ENCODE measurements at regions not wholly inside any gene's neighbourhood (a gene's known extent, or its start where the extent isn't known, plus 50 kb on each side); places are given as distances from the start of the nearest gene placed in this dataset.
A peak's percentile ranks its signal among the peaks of the same experiment; 100 is the strongest.
"Not testable (repeated sequence)": the region's sequence is repeated elsewhere in the genome, so short reads cannot be mapped to it uniquely, and the experiment has no call there.

GRCh38 chr4:173647902-173648301, 117.9 kb upstream of the HAND2 start:
- Histone ChIP-seq H3K27ac (ENCODE audit: low read length) (no peak overlapping the region), H3K4me1 (ENCODE audit: insufficient read depth, low read length) (no peaks in the 10 kb centered on the region), H3K9me3 (ENCODE audit: insufficient read depth, low read depth, low read length) (no peaks in the 10 kb centered on the region)

GRCh38 chr4:173642509-173642908, 112.5 kb upstream of the HAND2 start:
- Histone ChIP-seq H3K9ac (ENCODE audit: low read depth, low read length) (no peak overlapping the region), H3K4me3 (ENCODE audit: low read length) (no peak overlapping the region), H3K27me3 (ENCODE audit: insufficient read depth, low read length) (no peaks in the 10 kb centered on the region), H3K27ac (ENCODE audit: low read length) (no peak overlapping the region), H3K4me1 (ENCODE audit: insufficient read depth, low read length) (no peaks in the 10 kb centered on the region), H3K9me3 (ENCODE audit: insufficient read depth, low read depth, low read length) (no peaks in the 10 kb centered on the region), H3K36me3 (ENCODE audit: insufficient read depth, low read depth, low read length) (no peaks in the 10 kb centered on the region)

More at GRCh38 chr4:173647902-173648301, 117.9 kb upstream of the HAND2 start:
- H3K27me3 ChIP-seq (ENCODE audit: insufficient read depth, low read length) = no peaks in the 10 kb centered on the region
- no peak overlapping the region for H3K4me3 ChIP-seq (ENCODE audit: low read length)
- H3K9ac ChIP-seq (ENCODE audit: low read depth, low read length) = no peak overlapping the region
- H3K36me3 ChIP-seq (ENCODE audit: insufficient read depth, low read depth, low read length) = no peaks in the 10 kb centered on the region

- no peak overlapping the region for H3K4me3 ChIP-seq (ENCODE audit: low read length)
Observed at GRCh38 chr4:173635395-173635794, 105.4 kb upstream of the HAND2 start.

GRCh38 chr4:173626277-173626676, 96.2 kb upstream of the HAND2 start:
- Histone ChIP-seq H3K27ac (ENCODE audit: low read length) (no peak overlapping the region), H3K4me1 (ENCODE audit: insufficient read depth, low read length) (no peaks in the 10 kb centered on the region), H3K4me3 (ENCODE audit: low read length) (no peak overlapping the region), H3K36me3 (ENCODE audit: insufficient read depth, low read depth, low read length) (no peaks in the 10 kb centered on the region), H3K27me3 (ENCODE audit: insufficient read depth, low read length) (no peaks in the 10 kb centered on the region), H3K9ac (ENCODE audit: low read depth, low read length) (no peak overlapping the region), H3K9me3 (ENCODE audit: insufficient read depth, low read depth, low read length) (peaks cover 13% of the 10 kb centered on the region; the same call in 1 of the 2 replicates)

More at GRCh38 chr4:173635395-173635794, 105.4 kb upstream of the HAND2 start:
- H3K9me3 ChIP-seq (ENCODE audit: insufficient read depth, low read depth, low read length) = peaks cover 27% of the 10 kb centered on the region; the same call in 1 of the 2 replicates
- no peak overlapping the region for H3K9ac ChIP-seq (ENCODE audit: low read depth, low read length)
- no peak overlapping the region for H3K27ac ChIP-seq (ENCODE audit: low read length)
- no peaks in the 10 kb centered on the region for H3K27me3 ChIP-seq (ENCODE audit: insufficient read depth, low read length)
- H3K4me1 ChIP-seq (ENCODE audit: insufficient read depth, low read length) = no peaks in the 10 kb centered on the region
- no peaks in the 10 kb centered on the region for H3K36me3 ChIP-seq (ENCODE audit: insufficient read depth, low read depth, low read length)

GRCh38 chr4:173618648-173619047, 88.6 kb upstream of the HAND2 start:
- not testable (repeated sequence) for H3K9me3 ChIP-seq (ENCODE audit: insufficient read depth, low read depth, low read length); H3K27me3 ChIP-seq (ENCODE audit: insufficient read depth, low read length); H3K4me3 ChIP-seq (ENCODE audit: low read length); H3K4me1 ChIP-seq (ENCODE audit: insufficient read depth, low read length); H3K36me3 ChIP-seq (ENCODE audit: insufficient read depth, low read depth, low read length); H3K9ac ChIP-seq (ENCODE audit: low read depth, low read length); H3K27ac ChIP-seq (ENCODE audit: low read length)

DNA sequence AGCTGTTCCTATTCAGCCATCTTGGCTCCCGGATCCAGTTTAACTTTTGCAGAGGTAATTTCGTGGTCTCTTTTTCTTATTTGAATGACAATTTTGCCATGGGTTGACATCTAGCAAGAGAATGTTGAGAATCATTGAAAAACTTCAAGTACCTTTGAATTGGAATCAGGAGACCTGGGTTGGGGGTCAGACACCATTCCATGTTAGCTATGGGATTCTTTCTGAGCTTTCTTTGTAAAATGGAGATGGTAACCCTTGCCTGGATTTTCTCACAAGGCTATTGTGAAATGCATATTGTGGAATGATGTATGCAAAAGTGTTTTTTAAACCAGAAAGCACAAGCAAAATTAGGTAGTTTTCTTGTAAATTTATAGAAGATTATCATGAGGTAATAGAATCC, 79.1 kb upstream of the HAND2 start:
- Histone ChIP-seq H3K4me3 (ENCODE audit: low read length) (peak overlapping the region; percentile 69), H3K4me1 (ENCODE audit: insufficient read depth, low read length) (peaks cover 3% of the 10 kb centered on the region; the same call in 1 of the 2 replicates), H3K9me3 (ENCODE audit: insufficient read depth, low read depth, low read length) (no peaks in the 10 kb centered on the region), H3K9ac (ENCODE audit: low read depth, low read length) (peak overlapping the region; percentile 73; the same call in 1 of the 2 replicates), H3K27ac (ENCODE audit: low read length) (no peak overlapping the region), H3K27me3 (ENCODE audit: insufficient read depth, low read length) (no peaks in the 10 kb centered on the region), H3K36me3 (ENCODE audit: insufficient read depth, low read depth, low read length) (no peaks in the 10 kb centered on the region)

GRCh38 chr4:173608632-173609031, 78.6 kb upstream of the HAND2 start:
- Histone ChIP-seq H3K4me3 (ENCODE audit: low read length) (peak overlapping the region; percentile 69), H3K9ac (ENCODE audit: low read depth, low read length) (peak overlapping the region; percentile 73)
- not testable (repeated sequence) for H3K27me3 ChIP-seq (ENCODE audit: insufficient read depth, low read length); H3K9me3 ChIP-seq (ENCODE audit: insufficient read depth, low read depth, low read length); H3K27ac ChIP-seq (ENCODE audit: low read length); H3K4me1 ChIP-seq (ENCODE audit: insufficient read depth, low read length); H3K36me3 ChIP-seq (ENCODE audit: insufficient read depth, low read depth, low read length)

DNA sequence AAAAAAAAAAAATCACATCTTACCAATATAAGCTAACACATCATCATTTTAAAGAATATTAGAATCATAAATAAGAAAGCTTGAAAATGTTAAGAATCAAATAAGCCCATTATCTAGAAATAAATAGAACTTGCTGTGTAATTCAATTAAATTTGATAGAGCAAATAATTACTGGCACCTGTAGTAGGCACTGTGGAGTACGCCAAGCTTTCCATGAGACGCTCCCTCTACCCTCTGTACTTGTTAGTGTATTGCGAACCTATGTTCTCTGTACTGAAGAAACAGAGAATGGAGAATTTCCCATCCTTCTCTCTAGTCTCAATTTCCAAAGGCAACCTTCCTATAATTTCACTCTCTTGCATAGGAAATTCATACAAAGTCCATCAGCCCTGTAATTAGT, 61.7 kb upstream of the HAND2 start:
- H3K4me3 ChIP-seq (ENCODE audit: low read length) = no peak overlapping the region
- no peaks in the 10 kb centered on the region for H3K27me3 ChIP-seq (ENCODE audit: insufficient read depth, low read length)
- no peak overlapping the region for H3K9ac ChIP-seq (ENCODE audit: low read depth, low read length)
- no peaks in the 10 kb centered on the region for H3K4me1 ChIP-seq (ENCODE audit: insufficient read depth, low read length)
- no peaks in the 10 kb centered on the region for H3K9me3 ChIP-seq (ENCODE audit: insufficient read depth, low read depth, low read length)
- H3K36me3 ChIP-seq (ENCODE audit: insufficient read depth, low read depth, low read length) = no peaks in the 10 kb centered on the region
- no peak overlapping the region for H3K27ac ChIP-seq (ENCODE audit: low read length)

- no peaks in the 10 kb centered on the region for H3K27me3 ChIP-seq (ENCODE audit: insufficient read depth, low read length)
- H3K27ac ChIP-seq (ENCODE audit: low read length) = no peak overlapping the region
Observed at GRCh38 chr4:173590697-173591096, 60.7 kb upstream of the HAND2 start.

DNA sequence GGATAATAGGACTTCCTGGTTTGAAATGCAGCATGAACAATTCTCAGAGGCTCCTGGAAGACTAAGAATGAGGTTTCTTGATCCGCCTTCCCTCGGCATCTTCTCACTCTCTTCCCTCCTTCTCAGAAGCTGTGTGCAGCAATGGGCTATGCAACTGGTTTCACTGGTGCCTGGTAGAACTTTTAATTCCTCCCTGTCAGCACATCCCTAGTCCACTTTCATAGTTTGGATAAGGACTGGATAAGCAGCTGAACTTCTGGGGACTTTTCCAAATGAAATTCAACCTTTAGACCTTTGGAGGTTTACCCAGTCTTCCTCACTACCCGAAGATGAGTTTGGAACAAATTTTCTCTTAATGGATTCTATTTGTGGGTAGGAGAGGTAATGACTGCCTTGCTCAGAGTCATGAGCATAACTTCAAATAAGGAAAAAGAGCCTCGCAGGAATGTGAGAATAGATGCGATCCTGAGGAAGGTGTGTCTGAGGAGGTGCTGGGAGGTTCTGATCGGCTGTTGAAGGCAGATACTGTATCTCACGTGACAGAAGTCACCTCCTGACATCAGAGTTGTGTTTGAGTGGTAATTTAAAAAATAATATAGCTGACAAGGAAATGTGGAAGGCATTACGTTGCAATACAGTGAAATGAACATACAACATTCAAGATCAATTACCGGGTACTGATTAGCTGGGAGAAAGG, 56.0 kb upstream of the HAND2 start:
- no peaks in the 10 kb centered on the region for H3K36me3 ChIP-seq (ENCODE audit: insufficient read depth, low read depth, low read length)
- no peak overlapping the region for H3K4me3 ChIP-seq (ENCODE audit: low read length)
- no peaks in the 10 kb centered on the region for H3K9me3 ChIP-seq (ENCODE audit: insufficient read depth, low read depth, low read length)
- no peak overlapping the region for H3K9ac ChIP-seq (ENCODE audit: low read depth, low read length)
- H3K4me1 ChIP-seq (ENCODE audit: insufficient read depth, low read length) = no peaks in the 10 kb centered on the region
- H3K27ac ChIP-seq (ENCODE audit: low read length) = no peak overlapping the region
- H3K27me3 ChIP-seq (ENCODE audit: insufficient read depth, low read length) = no peaks in the 10 kb centered on the region

More at GRCh38 chr4:173590697-173591096, 60.7 kb upstream of the HAND2 start:
- no peaks in the 10 kb centered on the region for H3K36me3 ChIP-seq (ENCODE audit: insufficient read depth, low read depth, low read length)
- no peak overlapping the region for H3K4me3 ChIP-seq (ENCODE audit: low read length)
- H3K9ac ChIP-seq (ENCODE audit: low read depth, low read length) = no peak overlapping the region
- no peaks in the 10 kb centered on the region for H3K9me3 ChIP-seq (ENCODE audit: insufficient read depth, low read depth, low read length)
- no peaks in the 10 kb centered on the region for H3K4me1 ChIP-seq (ENCODE audit: insufficient read depth, low read length)

- H3K4me1 ChIP-seq (ENCODE audit: insufficient read depth, low read length) = no peaks in the 10 kb centered on the region
Observed at GRCh38 chr4:173584506-173584905, 54.5 kb upstream of the HAND2 start.

More at GRCh38 chr4:173584506-173584905, 54.5 kb upstream of the HAND2 start:
- Histone ChIP-seq H3K36me3 (ENCODE audit: insufficient read depth, low read depth, low read length) (no peaks in the 10 kb centered on the region), H3K27me3 (ENCODE audit: insufficient read depth, low read length) (no peaks in the 10 kb centered on the region), H3K4me3 (ENCODE audit: low read length) (no peak overlapping the region), H3K27ac (ENCODE audit: low read length) (no peak overlapping the region), H3K9ac (ENCODE audit: low read depth, low read length) (no peak overlapping the region), H3K9me3 (ENCODE audit: insufficient read depth, low read depth, low read length) (no peaks in the 10 kb centered on the region)
